ENCODE measurements at regions not wholly inside any gene's neighbourhood (a gene's known extent, or its start where the extent isn't known, plus 50 kb on each side); places are given as distances from the start of the nearest gene placed in this dataset.

- no peak overlapping the region for H3K4me3 Mint-ChIP-seq
- DNase-seq: no peak
- H3K27me3 Mint-ChIP-seq: no peaks in the 10 kb centered on the region
- no peaks in the 10 kb centered on the region for H3K4me1 Mint-ChIP-seq
- H3K9me3 Mint-ChIP-seq: no peaks in the 10 kb centered on the region
- no peaks in the 10 kb centered on the region for H3K36me3 Mint-ChIP-seq (ENCODE audit: low read depth)
- intact Hi-C loops (cut with micrococcal nuclease): no loop called here
- H3K27ac Mint-ChIP-seq: no peak overlapping the region
Observed at GRCh38 chr4:157514711-157515110, 294.2 kb downstream of the GRIA2 start.

GRCh38 chr4:157509341-157509740 is 288.8 kb downstream of the GRIA2 start:
- Mint-ChIP-seq H3K27ac (no peak overlapping the region), H3K36me3 (ENCODE audit: low read depth) (no peaks in the 10 kb centered on the region), H3K27me3 (no peaks in the 10 kb centered on the region), H3K4me1 (no peaks in the 10 kb centered on the region), H3K4me3 (no peak overlapping the region), H3K9me3 (no peaks in the 10 kb centered on the region)
- intact Hi-C loops (cut with micrococcal nuclease): no loop called here
- no peak for DNase-seq

GRCh38 chr4:157502656-157503055 is 282.1 kb downstream of the GRIA2 start:
- Mint-ChIP-seq H3K4me3 (no peak overlapping the region), H3K27ac (no peak overlapping the region), H3K9me3 (no peaks in the 10 kb centered on the region), H3K36me3 (ENCODE audit: low read depth) (no peaks in the 10 kb centered on the region), H3K4me1 (no peaks in the 10 kb centered on the region), H3K27me3 (no peaks in the 10 kb centered on the region)
- DNase-seq: no peak
- intact Hi-C loops (cut with micrococcal nuclease): no loop called here

GRCh38 chr4:157459785-157460184 is 239.3 kb downstream of the GRIA2 start:
- intact Hi-C loops (cut with micrococcal nuclease): no loop called here
- Mint-ChIP-seq H3K27me3 (no peaks in the 10 kb centered on the region), H3K4me3 (no peak overlapping the region), H3K4me1 (no peaks in the 10 kb centered on the region), H3K27ac (no peak overlapping the region), H3K36me3 (ENCODE audit: low read depth) (no peaks in the 10 kb centered on the region), H3K9me3 (peaks cover 3% of the 10 kb centered on the region)
- DNase-seq: no peak

- no peak overlapping the region for H3K27ac Mint-ChIP-seq
- H3K36me3 Mint-ChIP-seq (ENCODE audit: low read depth): no peaks in the 10 kb centered on the region
- H3K27me3 Mint-ChIP-seq: no peaks in the 10 kb centered on the region
- no peak for DNase-seq
- H3K4me3 Mint-ChIP-seq: no peak overlapping the region
- H3K4me1 Mint-ChIP-seq: no peaks in the 10 kb centered on the region
- no peaks in the 10 kb centered on the region for H3K9me3 Mint-ChIP-seq
- intact Hi-C loops (cut with micrococcal nuclease): no loop called here
Observed at GRCh38 chr4:157447195-157447594, 226.7 kb downstream of the GRIA2 start.

- no peak overlapping the region for H3K4me3 Mint-ChIP-seq
- no peak for DNase-seq
- intact Hi-C loops (cut with micrococcal nuclease): no loop called here
- no peaks in the 10 kb centered on the region for H3K4me1 Mint-ChIP-seq
- no peaks in the 10 kb centered on the region for H3K36me3 Mint-ChIP-seq (ENCODE audit: low read depth)
- H3K9me3 Mint-ChIP-seq: no peaks in the 10 kb centered on the region
- H3K27ac Mint-ChIP-seq: no peak overlapping the region
- no peaks in the 10 kb centered on the region for H3K27me3 Mint-ChIP-seq
Observed at GRCh38 chr4:157444014-157444413, 223.5 kb downstream of the GRIA2 start.

GRCh38 chr4:157443537-157443936 is 223.0 kb downstream of the GRIA2 start:
- H3K4me3 Mint-ChIP-seq: no peak overlapping the region
- H3K27me3 Mint-ChIP-seq: no peaks in the 10 kb centered on the region
- no peaks in the 10 kb centered on the region for H3K4me1 Mint-ChIP-seq
- no peaks in the 10 kb centered on the region for H3K36me3 Mint-ChIP-seq (ENCODE audit: low read depth)
- no peak for DNase-seq
- intact Hi-C loops (cut with micrococcal nuclease): no loop called here
- H3K27ac Mint-ChIP-seq: no peak overlapping the region
- no peaks in the 10 kb centered on the region for H3K9me3 Mint-ChIP-seq

GRCh38 chr4:157425897-157426296 is 205.4 kb downstream of the GRIA2 start:
- Mint-ChIP-seq H3K36me3 (ENCODE audit: low read depth) (no peaks in the 10 kb centered on the region), H3K27me3 (no peaks in the 10 kb centered on the region), H3K9me3 (peaks cover 2% of the 10 kb centered on the region), H3K4me3 (no peak overlapping the region), H3K27ac (no peak overlapping the region), H3K4me1 (no peaks in the 10 kb centered on the region)
- DNase-seq: no peak
- intact Hi-C loops (cut with micrococcal nuclease): no loop called here

- Mint-ChIP-seq H3K27ac (no peak overlapping the region), H3K27me3 (no peaks in the 10 kb centered on the region), H3K4me3 (no peak overlapping the region), H3K9me3 (peaks cover 2% of the 10 kb centered on the region), H3K4me1 (no peaks in the 10 kb centered on the region), H3K36me3 (ENCODE audit: low read depth) (no peaks in the 10 kb centered on the region)
- intact Hi-C loops (cut with micrococcal nuclease): no loop called here
- DNase-seq: no peak
Observed at GRCh38 chr4:157423526-157424020, 203.0 kb downstream of the GRIA2 start.

GRCh38 chr4:157421365-157421764 is 200.8 kb downstream of the GRIA2 start:
- Mint-ChIP-seq H3K4me3 (no peak overlapping the region), H3K27ac (no peak overlapping the region), H3K9me3 (no peaks in the 10 kb centered on the region), H3K27me3 (no peaks in the 10 kb centered on the region), H3K36me3 (ENCODE audit: low read depth) (no peaks in the 10 kb centered on the region), H3K4me1 (no peaks in the 10 kb centered on the region)
- intact Hi-C loops (cut with micrococcal nuclease): no loop called here
- DNase-seq: no peak

Measured in activated CD4-positive, alpha-beta T cell treated with anti-CD3 and anti-CD28 coated beads, Interleukin-2, amount 10 ng/mL, durations not matched to agents 24 days and 14 days (primary cell).